ENCODE measurements at regions not wholly inside any gene's neighbourhood (a gene's known extent, or its start where the extent isn't known, plus 50 kb on each side); places are given as distances from the start of the nearest gene placed in this dataset.

- H3K9me3 ChIP-seq (ENCODE audit: control insufficient read depth, low read depth, low read length) = no peaks in the 10 kb centered on the region
- no peaks in the 10 kb centered on the region for H3K36me3 ChIP-seq (ENCODE audit: control insufficient read depth, insufficient read depth, low read length)
- H3K27me3 ChIP-seq (ENCODE audit: control insufficient read depth, insufficient read depth, low read length) = no peaks in the 10 kb centered on the region
- DNase-seq = no peak
- no peaks in the 10 kb centered on the region for H3K4me1 ChIP-seq (ENCODE audit: control insufficient read depth, insufficient read depth, low read length)
- no peak overlapping the region for H3K27ac ChIP-seq (ENCODE audit: low read length)
- no peak overlapping the region for H3K4me3 ChIP-seq (ENCODE audit: low read length)
These were observed 225.0 kb upstream of the PRMT6 start for GRCh38 chr1:106831511-106831910.

GRCh38 chr1:106836708-106837107, 219.8 kb upstream of the PRMT6 start:
- Histone ChIP-seq H3K27ac (ENCODE audit: low read length) (no peak overlapping the region), H3K4me1 (ENCODE audit: control insufficient read depth, insufficient read depth, low read length) (no peaks in the 10 kb centered on the region), H3K4me3 (ENCODE audit: low read length) (no peak overlapping the region), H3K9me3 (ENCODE audit: control insufficient read depth, low read depth, low read length) (no peaks in the 10 kb centered on the region), H3K27me3 (ENCODE audit: control insufficient read depth, insufficient read depth, low read length) (no peaks in the 10 kb centered on the region), H3K36me3 (ENCODE audit: control insufficient read depth, insufficient read depth, low read length) (no peaks in the 10 kb centered on the region)
- no peak for DNase-seq
- WGBS (ENCODE audit: insufficient coverage, low lambda C conversion rate) = no CpG with 5 or more reads among the region's 2 CpGs

GRCh38 chr1:106843518-106843917, 213.0 kb upstream of the PRMT6 start:
- no peaks in the 10 kb centered on the region for H3K4me1 ChIP-seq (ENCODE audit: control insufficient read depth, insufficient read depth, low read length)
- H3K9me3 ChIP-seq (ENCODE audit: control insufficient read depth, low read depth, low read length) = no peaks in the 10 kb centered on the region
- no peaks in the 10 kb centered on the region for H3K36me3 ChIP-seq (ENCODE audit: control insufficient read depth, insufficient read depth, low read length)
- no peak for DNase-seq
- no peak overlapping the region for H3K4me3 ChIP-seq (ENCODE audit: low read length)
- no CpG with 5 or more reads among the region's 4 CpGs for WGBS (ENCODE audit: insufficient coverage, low lambda C conversion rate)
- no peaks in the 10 kb centered on the region for H3K27me3 ChIP-seq (ENCODE audit: control insufficient read depth, insufficient read depth, low read length)
- H3K27ac ChIP-seq (ENCODE audit: low read length) = no peak overlapping the region

GRCh38 chr1:106846656-106847055, 209.8 kb upstream of the PRMT6 start:
- Histone ChIP-seq H3K9me3 (ENCODE audit: control insufficient read depth, low read depth, low read length) (no peaks in the 10 kb centered on the region), H3K36me3 (ENCODE audit: control insufficient read depth, insufficient read depth, low read length) (no peaks in the 10 kb centered on the region), H3K4me3 (ENCODE audit: low read length) (no peak overlapping the region), H3K27ac (ENCODE audit: low read length) (no peak overlapping the region), H3K4me1 (ENCODE audit: control insufficient read depth, insufficient read depth, low read length) (no peaks in the 10 kb centered on the region), H3K27me3 (ENCODE audit: control insufficient read depth, insufficient read depth, low read length) (no peaks in the 10 kb centered on the region)
- WGBS (ENCODE audit: insufficient coverage, low lambda C conversion rate) = no CpG with 5 or more reads among the region's 1 CpG
- no peak for DNase-seq

GRCh38 chr1:106861110-106861509, 195.4 kb upstream of the PRMT6 start:
- DNase-seq = no peak
- no peaks in the 10 kb centered on the region for H3K36me3 ChIP-seq (ENCODE audit: control insufficient read depth, insufficient read depth, low read length)
- H3K9me3 ChIP-seq (ENCODE audit: control insufficient read depth, low read depth, low read length) = no peaks in the 10 kb centered on the region

GRCh38 chr1:106868828-106869227, 187.6 kb upstream of the PRMT6 start:
- no CpG with 5 or more reads among the region's 1 CpG for WGBS (ENCODE audit: insufficient coverage, low lambda C conversion rate)
- Histone ChIP-seq H3K27me3 (ENCODE audit: control insufficient read depth, insufficient read depth, low read length) (no peaks in the 10 kb centered on the region), H3K9me3 (ENCODE audit: control insufficient read depth, low read depth, low read length) (no peaks in the 10 kb centered on the region), H3K4me1 (ENCODE audit: control insufficient read depth, insufficient read depth, low read length) (no peaks in the 10 kb centered on the region), H3K27ac (ENCODE audit: low read length) (no peak overlapping the region), H3K36me3 (ENCODE audit: control insufficient read depth, insufficient read depth, low read length) (no peaks in the 10 kb centered on the region), H3K4me3 (ENCODE audit: low read length) (no peak overlapping the region)
- DNase-seq = no peak

More at GRCh38 chr1:106861110-106861509, 195.4 kb upstream of the PRMT6 start:
- no peaks in the 10 kb centered on the region for H3K27me3 ChIP-seq (ENCODE audit: control insufficient read depth, insufficient read depth, low read length)
- H3K4me3 ChIP-seq (ENCODE audit: low read length) = no peak overlapping the region
- H3K27ac ChIP-seq (ENCODE audit: low read length) = no peak overlapping the region
- H3K4me1 ChIP-seq (ENCODE audit: control insufficient read depth, insufficient read depth, low read length) = no peaks in the 10 kb centered on the region

GRCh38 chr1:106875622-106876021, 180.9 kb upstream of the PRMT6 start:
- H3K27me3 ChIP-seq (ENCODE audit: control insufficient read depth, insufficient read depth, low read length) = no peaks in the 10 kb centered on the region
- no peaks in the 10 kb centered on the region for H3K4me1 ChIP-seq (ENCODE audit: control insufficient read depth, insufficient read depth, low read length)
- 100% methylated on average over 1 of the region's 1 CpG for WGBS (ENCODE audit: insufficient coverage, low lambda C conversion rate)
- no peak for DNase-seq
- no peak overlapping the region for H3K4me3 ChIP-seq (ENCODE audit: low read length)
- H3K27ac ChIP-seq (ENCODE audit: low read length) = no peak overlapping the region
- no peaks in the 10 kb centered on the region for H3K9me3 ChIP-seq (ENCODE audit: control insufficient read depth, low read depth, low read length)
- H3K36me3 ChIP-seq (ENCODE audit: control insufficient read depth, insufficient read depth, low read length) = no peaks in the 10 kb centered on the region

- no CpG with 5 or more reads among the region's 3 CpGs for WGBS (ENCODE audit: insufficient coverage, low lambda C conversion rate)
- H3K4me1 ChIP-seq (ENCODE audit: control insufficient read depth, insufficient read depth, low read length) = no peaks in the 10 kb centered on the region
- no peaks in the 10 kb centered on the region for H3K27me3 ChIP-seq (ENCODE audit: control insufficient read depth, insufficient read depth, low read length)
These were observed 180.1 kb upstream of the PRMT6 start for GRCh38 chr1:106876384-106876783.

GRCh38 chr1:106879538-106879937, 176.9 kb upstream of the PRMT6 start:
- no peaks in the 10 kb centered on the region for H3K36me3 ChIP-seq (ENCODE audit: control insufficient read depth, insufficient read depth, low read length)
- H3K27ac ChIP-seq (ENCODE audit: low read length) = no peak overlapping the region
- H3K4me1 ChIP-seq (ENCODE audit: control insufficient read depth, insufficient read depth, low read length) = no peaks in the 10 kb centered on the region
- no peaks in the 10 kb centered on the region for H3K9me3 ChIP-seq (ENCODE audit: control insufficient read depth, low read depth, low read length)
- no peaks in the 10 kb centered on the region for H3K27me3 ChIP-seq (ENCODE audit: control insufficient read depth, insufficient read depth, low read length)
- no peak for DNase-seq
- H3K4me3 ChIP-seq (ENCODE audit: low read length) = no peak overlapping the region
- no CpG with 5 or more reads among the region's 3 CpGs for WGBS (ENCODE audit: insufficient coverage, low lambda C conversion rate)

More at GRCh38 chr1:106876384-106876783, 180.1 kb upstream of the PRMT6 start:
- no peak overlapping the region for H3K27ac ChIP-seq (ENCODE audit: low read length)
- H3K9me3 ChIP-seq (ENCODE audit: control insufficient read depth, low read depth, low read length) = no peaks in the 10 kb centered on the region
- H3K4me3 ChIP-seq (ENCODE audit: low read length) = no peak overlapping the region
- DNase-seq = no peak
- no peaks in the 10 kb centered on the region for H3K36me3 ChIP-seq (ENCODE audit: control insufficient read depth, insufficient read depth, low read length)

GRCh38 chr1:106880226-106880625, 176.2 kb upstream of the PRMT6 start:
- Histone ChIP-seq H3K9me3 (ENCODE audit: control insufficient read depth, low read depth, low read length) (no peaks in the 10 kb centered on the region), H3K4me3 (ENCODE audit: low read length) (no peak overlapping the region), H3K36me3 (ENCODE audit: control insufficient read depth, insufficient read depth, low read length) (no peaks in the 10 kb centered on the region), H3K27me3 (ENCODE audit: control insufficient read depth, insufficient read depth, low read length) (no peaks in the 10 kb centered on the region), H3K4me1 (ENCODE audit: control insufficient read depth, insufficient read depth, low read length) (no peaks in the 10 kb centered on the region), H3K27ac (ENCODE audit: low read length) (no peak overlapping the region)
- no peak for DNase-seq
- 90% methylated on average over 2 of the region's 3 CpGs for WGBS (ENCODE audit: insufficient coverage, low lambda C conversion rate)

GRCh38 chr1:106883208-106883607, 173.3 kb upstream of the PRMT6 start:
- no peak overlapping the region for H3K4me3 ChIP-seq (ENCODE audit: low read length)
- no peaks in the 10 kb centered on the region for H3K4me1 ChIP-seq (ENCODE audit: control insufficient read depth, insufficient read depth, low read length)
- no peaks in the 10 kb centered on the region for H3K9me3 ChIP-seq (ENCODE audit: control insufficient read depth, low read depth, low read length)
- no peak for DNase-seq
- H3K36me3 ChIP-seq (ENCODE audit: control insufficient read depth, insufficient read depth, low read length) = no peaks in the 10 kb centered on the region
- H3K27ac ChIP-seq (ENCODE audit: low read length) = no peak overlapping the region
- H3K27me3 ChIP-seq (ENCODE audit: control insufficient read depth, insufficient read depth, low read length) = no peaks in the 10 kb centered on the region

Data from large intestine (tissue), 3 donors.